HCT116 (cell line): ENCODE measurements at regions not wholly inside any gene's neighbourhood (a gene's known extent, or its start where the extent isn't known, plus 50 kb on each side); places are given as distances from the start of the nearest gene placed in this dataset.
"Not testable (repeated sequence)": the region's sequence is repeated elsewhere in the genome, so short reads cannot be mapped to it uniquely, and the experiment has no call there.

ENCODE experiments used
- ATAC-seq: fragments of 200-7000 bp; cut with Tn5 transposase; 2 replicates; pipeline ENCODE4 v1.9.1; 2020; ENCODE audit warnings: mild to moderate bottlenecking, moderate library complexity
- BruUV-seq: library from RNA; stranded (reverse); fragments of 400-500 nt; replicated peaks from 2 replicates; lab custom pipeline; 2021; lab: Mats Ljungman, UMichigan
- CTCF ChIA-PET: fragments of 300-600 bp; sonication (Branson Sonifier 250); formaldehyde crosslinking; loops from one replicate; lab custom pipeline; 2021; ENCODE audit warnings: antibody characterized with exemption; lab: Charles Lee
- POLR2A ChIA-PET: fragments of 300-600, 350-600 bp; sonication (Branson Sonifier 250); formaldehyde crosslinking; loops from one replicate; lab custom pipeline; 2021; ENCODE audit warnings: antibody characterized with exemption; lab: Charles Lee
- RAD21 ChIA-PET, 2 experiments: fragments of 300-600 bp; sonication (Branson Sonifier 250); formaldehyde crosslinking; loops; one replicate each; lab custom pipeline; 2023; ENCODE audit warnings: low total read pairs in 2 of 2; ENCODE audit not compliant: uncharacterized antibody in 2 of 2, unreplicated experiment in 2 of 2, low non-redundant PET in 1 of 2; lab: Charles Lee
- DNase-seq: peaks from one replicate; pipeline ENCODE4 v3.0.0-alpha.2; 2010; ENCODE audit warnings: low read depth, low spot score
- H2AFZ ChIP-seq: fragments of 200-600 bp; shearing (Covaris generic), sonication (generic); 2 replicates; pipeline ENCODE4 v1.6.1; 2017; ENCODE audit warnings: low read depth, mixed run types, mixed read lengths, antibody characterized with exemption, low read length; ENCODE audit not compliant: poor library complexity, severe bottlenecking
- H3K27ac ChIP-seq: 2 replicates; pipeline ENCODE4 v1.5.1; 2012; ENCODE audit warnings: low read depth, low read length
- H3K27me3 ChIP-seq: fragments of 200-600 bp; sonication (generic); 2 replicates; pipeline ENCODE4 v1.6.1; 2016; ENCODE audit warnings: mixed run types, low read length, mixed read lengths; ENCODE audit not compliant: insufficient read depth
- H3K36me3 ChIP-seq, 2 experiments: fragments of 200-500 bp in 1 of 2; fragments of 200-600 bp in 1 of 2; sonication (Bioruptor generic) in 1 of 2; sonication (generic) in 1 of 2; 2 replicates each; pipeline versions ENCODE4 v1.5.1 to v1.6.1; 2014 to 2016; ENCODE audit warnings: low read length in 2 of 2, inconsistent platforms in 1 of 2, mixed read lengths in 1 of 2, mixed run types in 1 of 2; ENCODE audit not compliant: insufficient read depth in 2 of 2, control insufficient read depth in 1 of 2
- H3K4me1 ChIP-seq, 2 experiments: fragments of 200-600 bp in 1 of 2; sonication (generic) in 1 of 2; 2 replicates each; pipeline versions ENCODE4 v1.5.1 to v1.6.1; 2012 to 2017; ENCODE audit warnings: low read length in 2 of 2, inconsistent platforms in 1 of 2, mild to moderate bottlenecking in 1 of 2, mixed read lengths in 1 of 2, mixed run types in 1 of 2, moderate library complexity in 1 of 2; ENCODE audit not compliant: insufficient read depth in 2 of 2, control insufficient read depth in 1 of 2
- H3K4me2 ChIP-seq: fragments of 200-600 bp; sonication (generic); 2 replicates; pipeline ENCODE4 v1.6.1; 2017; ENCODE audit warnings: mixed run types, low read length, mixed read lengths
- H3K4me3 ChIP-seq, 2 experiments: fragments of 200-600 bp in 1 of 2; sonication (generic) in 1 of 2; replicated peaks in 1 of 2; 2 replicates each; pipeline ENCODE4 v1.5.1; 2011 to 2016; ENCODE audit warnings: low read length in 2 of 2, control low read depth in 1 of 2, low read depth in 1 of 2, mild to moderate bottlenecking in 1 of 2, mixed read lengths in 1 of 2, mixed run types in 1 of 2
- H3K79me2 ChIP-seq: fragments of 200-600 bp; sonication (generic); 2 replicates; pipeline ENCODE4 v1.6.1; 2017; ENCODE audit warnings: mild to moderate bottlenecking, mixed run types, low read length, moderate library complexity, mixed read lengths; ENCODE audit not compliant: insufficient read depth
- H3K9ac ChIP-seq: fragments of 200-600 bp; sonication (generic); 2 replicates; pipeline ENCODE4 v1.6.1; 2016; ENCODE audit warnings: low read length, mixed read lengths
- H3K9me2 ChIP-seq: fragments of 200-600 bp; sonication (generic), shearing (Covaris generic); 2 replicates; pipeline ENCODE4 v1.6.1; 2017; ENCODE audit warnings: mixed run types, mild to moderate bottlenecking, moderate library complexity; ENCODE audit not compliant: insufficient read depth
- H3K9me3 ChIP-seq, 2 experiments: fragments of 200-500 bp in 1 of 2; fragments of 200-600 bp in 1 of 2; sonication (Bioruptor generic) in 1 of 2; sonication (generic) in 1 of 2; 2 replicates each; pipeline ENCODE4 v1.6.1; 2014 to 2017; ENCODE audit warnings: low read length in 2 of 2, mixed read lengths in 2 of 2, inconsistent platforms in 1 of 2, low read depth in 1 of 2, mild to moderate bottlenecking in 1 of 2, mixed run types in 1 of 2, moderate library complexity in 1 of 2; ENCODE audit not compliant: control insufficient read depth in 1 of 2, insufficient read depth in 1 of 2
- H4K20me1 ChIP-seq: fragments of 200-600 bp; sonication (generic), shearing (Covaris generic); 2 replicates; pipeline ENCODE4 v1.6.1; 2017; ENCODE audit warnings: mixed run types, mild to moderate bottlenecking, moderate library complexity; ENCODE audit not compliant: insufficient read depth
- ATF3 ChIP-seq: IDR thresholded peaks from 2 replicates; pipeline ENCODE4 v1.6.1; 2012
- EZH2 ChIP-seq: fragments of 200-600 bp; sonication (generic); IDR thresholded peaks from 2 replicates; pipeline ENCODE4 v1.6.1; 2017; ENCODE audit warnings: antibody characterized with exemption, mixed run types
- EZH2phosphoT487 ChIP-seq: fragments of 200-600 bp; IDR thresholded peaks from 2 replicates; pipeline ENCODE4 v1.6.1; 2018; ENCODE audit warnings: antibody characterized with exemption, borderline replicate concordance
- FOSL1 ChIP-seq: IDR thresholded peaks from 2 replicates; pipeline ENCODE4 v1.6.1; 2012; ENCODE audit warnings: low read depth
- RAD21 ChIP-seq: IDR thresholded peaks from 2 replicates; pipeline ENCODE4 v1.6.1; 2012; ENCODE audit warnings: low read depth, mild to moderate bottlenecking
- SIN3A ChIP-seq: IDR thresholded peaks from 2 replicates; pipeline ENCODE4 v1.6.1; 2012; ENCODE audit warnings: low read depth
- ZBTB33 ChIP-seq: IDR thresholded peaks from 2 replicates; pipeline ENCODE4 v1.6.1; 2011; ENCODE audit warnings: mild to moderate bottlenecking, low read length, moderate library complexity; ENCODE audit not compliant: insufficient replicate concordance; ENCODE audit errors: extremely low read depth
- intact Hi-C: fragments of 100-400 bp; cut with micrococcal nuclease; formaldehyde crosslinking; loops from 2 replicates; pipeline ENCODE4 v1.10.0; 2022

- no peak for ATAC-seq
- Histone ChIP-seq H3K79me2 (no peaks in the 10 kb centered on the region), H3K9me2 (no peaks in the 10 kb centered on the region), H3K4me3 (no peak overlapping the region), H3K27ac (no peak overlapping the region)
- intact Hi-C loops: loop anchor here (5.0 kb wide), 1 partner anchor 48 kb away; no protein-coding TSS in a partner anchor
- TF ChIP-seq SIN3A (no peak), EZH2 (no peak), FOSL1 (no peak), ZBTB33 (no peak), RAD21 (no peak), EZH2phosphoT487 (no peak), ATF3 (no peak)
- TF ChIP-seq, all 23 proteins: peak for 0
- ChIA-PET CTCF (no interaction called here), RAD21 (no interaction called here), POLR2A (no interaction called here)
- no TSS peak for BruUV-seq
- DNase-seq: no peak
- no peak overlapping the region for H3K9ac ChIP-seq
- no peaks in the 10 kb centered on the region for H4K20me1 ChIP-seq
- H3K27me3 ChIP-seq: no peaks in the 10 kb centered on the region
- H3K36me3 ChIP-seq: no peaks in the 10 kb centered on the region
- H3K4me1 ChIP-seq: no peaks in the 10 kb centered on the region
- no peak overlapping the region for H2AFZ ChIP-seq
- H3K9me3 ChIP-seq: no peaks in the 10 kb centered on the region
- no peak overlapping the region for H3K4me2 ChIP-seq
Measured at GRCh38 chr15:39260791-39261190, 320.1 kb upstream of the THBS1 start.

- H3K36me3 ChIP-seq, H3K9ac ChIP-seq, ATAC-seq, DNase-seq, H3K27me3 ChIP-seq, RAD21 ChIA-PET, H3K4me1 ChIP-seq, H3K9me3 ChIP-seq, H3K4me3 ChIP-seq, H2AFZ ChIP-seq, H3K27ac ChIP-seq, CTCF ChIA-PET, BruUV-seq, H3K9me2 ChIP-seq, H3K4me2 ChIP-seq, POLR2A ChIA-PET, H4K20me1 ChIP-seq, H3K79me2 ChIP-seq: not testable (repeated sequence)
- intact Hi-C loops: loop anchor here (5.0 kb wide), 1 partner anchor 49 kb away; no protein-coding TSS in a partner anchor
Measured at GRCh38 chr15:39261397-39262183, 319.3 kb upstream of the THBS1 start.

GRCh38 chr15:39262995-39263772, 317.7 kb upstream of the THBS1 start:
- H2AFZ ChIP-seq, H3K9me3 ChIP-seq, H3K36me3 ChIP-seq, RAD21 ChIA-PET, H3K9ac ChIP-seq, H3K27ac ChIP-seq, H4K20me1 ChIP-seq, H3K9me2 ChIP-seq, DNase-seq, BruUV-seq, H3K4me1 ChIP-seq, POLR2A ChIA-PET, H3K4me3 ChIP-seq, CTCF ChIA-PET, H3K79me2 ChIP-seq, H3K4me2 ChIP-seq, ATAC-seq, H3K27me3 ChIP-seq: not testable (repeated sequence)
- intact Hi-C loops: loop anchor here (5.0 kb wide), 1 partner anchor 51 kb away; no protein-coding TSS in a partner anchor
